IPS DF 6.9 (cell line): ENCODE measurements at regions not wholly inside any gene's neighbourhood (a gene's known extent, or its start where the extent isn't known, plus 50 kb on each side); places are given as distances from the start of the nearest gene placed in this dataset.

Experiments
- DNase-seq: peaks from one replicate; pipeline ENCODE4 v3.0.0-alpha.2; 2013; ENCODE audit warnings: low read depth, low spot score
- H3K27ac ChIP-seq: one replicate; pipeline ENCODE4 v1.5.1; 2013; ENCODE audit warnings: low read length, control low read depth
- H3K27me3 ChIP-seq: 2 replicates; pipeline ENCODE4 v1.6.1; 2013; ENCODE audit warnings: mild to moderate bottlenecking, low read length; ENCODE audit not compliant: control insufficient read depth, insufficient read depth
- H3K36me3 ChIP-seq: 2 replicates; pipeline ENCODE4 v1.6.1; 2013; ENCODE audit warnings: low read length; ENCODE audit not compliant: control insufficient read depth, insufficient read depth
- H3K4me1 ChIP-seq: 2 replicates; pipeline ENCODE4 v1.6.1; 2013; ENCODE audit warnings: low read length; ENCODE audit not compliant: control insufficient read depth, insufficient read depth
- H3K4me3 ChIP-seq: 2 replicates; pipeline ENCODE4 v1.5.1; 2013; ENCODE audit warnings: mild to moderate bottlenecking, low read length
- H3K9me3 ChIP-seq: 2 replicates; pipeline ENCODE4 v1.6.1; 2013; ENCODE audit warnings: low read length, inconsistent platforms; ENCODE audit not compliant: control insufficient read depth, insufficient read depth
- WGBS: extraction: QIAGEN DNeasy Blood & Tissue Kit; methylation state at CpG from one replicate; pipeline ENCODE4 v1.1.7; 2013; ENCODE audit warnings: mixed read lengths, missing lambda C conversion rate; ENCODE audit not compliant: insufficient read length, insufficient coverage; 5-methylcytosine and 5-hydroxymethylcytosine counted together

GRCh38 chr6:6915813-6916547, 191.8 kb upstream of the RREB1 start:
- Histone ChIP-seq H3K36me3 (no peaks in the 10 kb centered on the region), H3K9me3 (no peaks in the 10 kb centered on the region), H3K27me3 (no peaks in the 10 kb centered on the region), H3K4me3 (no peak overlapping the region), H3K27ac (no peak overlapping the region), H3K4me1 (no peaks in the 10 kb centered on the region)
- WGBS: 100% methylated on average over 2 of the region's 9 CpGs
- DNase-seq: no peak

- Histone ChIP-seq H3K27ac (no peak overlapping the region), H3K4me3 (no peak overlapping the region), H3K36me3 (no peaks in the 10 kb centered on the region), H3K27me3 (no peaks in the 10 kb centered on the region), H3K9me3 (no peaks in the 10 kb centered on the region), H3K4me1 (no peaks in the 10 kb centered on the region)
- no CpG with 5 or more reads among the region's 6 CpGs for WGBS
- DNase-seq: no peak
Measured at GRCh38 chr6:6916598-6916997, 191.2 kb upstream of the RREB1 start.

- Histone ChIP-seq H3K9me3 (no peaks in the 10 kb centered on the region), H3K4me3 (no peak overlapping the region), H3K27ac (no peak overlapping the region), H3K4me1 (no peaks in the 10 kb centered on the region), H3K36me3 (no peaks in the 10 kb centered on the region), H3K27me3 (no peaks in the 10 kb centered on the region)
- DNase-seq: no peak
- WGBS: no CpG with 5 or more reads among the region's 12 CpGs
Measured at GRCh38 chr6:6918216-6918983, 189.4 kb upstream of the RREB1 start.

- no peaks in the 10 kb centered on the region for H3K4me1 ChIP-seq
- DNase-seq: no peak
- no peaks in the 10 kb centered on the region for H3K9me3 ChIP-seq
- WGBS: no CpG with 5 or more reads among the region's 2 CpGs
- H3K27me3 ChIP-seq: no peaks in the 10 kb centered on the region
- no peaks in the 10 kb centered on the region for H3K36me3 ChIP-seq
- no peak overlapping the region for H3K27ac ChIP-seq
- H3K4me3 ChIP-seq: no peak overlapping the region
Measured at GRCh38 chr6:6919173-6919572, 188.6 kb upstream of the RREB1 start.

- no peaks in the 10 kb centered on the region for H3K9me3 ChIP-seq
- no peak overlapping the region for H3K4me3 ChIP-seq
- H3K27ac ChIP-seq: no peak overlapping the region
- no peak for DNase-seq
- WGBS: no CpG with 5 or more reads among the region's 9 CpGs
- no peaks in the 10 kb centered on the region for H3K4me1 ChIP-seq
- no peaks in the 10 kb centered on the region for H3K27me3 ChIP-seq
- H3K36me3 ChIP-seq: no peaks in the 10 kb centered on the region
Measured at GRCh38 chr6:6920114-6920986, 187.4 kb upstream of the RREB1 start.

- WGBS: no CpG with 5 or more reads among the region's 7 CpGs
- no peaks in the 10 kb centered on the region for H3K9me3 ChIP-seq
- no peaks in the 10 kb centered on the region for H3K27me3 ChIP-seq
- no peak overlapping the region for H3K27ac ChIP-seq
- no peaks in the 10 kb centered on the region for H3K36me3 ChIP-seq
- DNase-seq: no peak
- H3K4me3 ChIP-seq: no peak overlapping the region
- no peaks in the 10 kb centered on the region for H3K4me1 ChIP-seq
Measured at GRCh38 chr6:6920987-6921313, 186.8 kb upstream of the RREB1 start.

- no peaks in the 10 kb centered on the region for H3K9me3 ChIP-seq
- H3K4me3 ChIP-seq: no peak overlapping the region
- no peak for DNase-seq
- H3K4me1 ChIP-seq: no peaks in the 10 kb centered on the region
- no peak overlapping the region for H3K27ac ChIP-seq
- no peaks in the 10 kb centered on the region for H3K36me3 ChIP-seq
- no peaks in the 10 kb centered on the region for H3K27me3 ChIP-seq
- no CpG with 5 or more reads among the region's 1 CpG for WGBS
Measured at GRCh38 chr6:6922166-6922565, 185.6 kb upstream of the RREB1 start.

- H3K4me3 ChIP-seq: no peak overlapping the region
- DNase-seq: no peak
- no peaks in the 10 kb centered on the region; the same call in 1 of the 2 replicates for H3K4me1 ChIP-seq
- no peaks in the 10 kb centered on the region for H3K36me3 ChIP-seq
- H3K9me3 ChIP-seq: no peaks in the 10 kb centered on the region
- no CpG with 5 or more reads among the region's 5 CpGs for WGBS
- no peak overlapping the region for H3K27ac ChIP-seq
- H3K27me3 ChIP-seq: no peaks in the 10 kb centered on the region
Measured at GRCh38 chr6:6923605-6924004, 184.2 kb upstream of the RREB1 start.

- no CpG with 5 or more reads among the region's 5 CpGs for WGBS
- H3K4me1 ChIP-seq: no peaks in the 10 kb centered on the region; the same call in 1 of the 2 replicates
- H3K27me3 ChIP-seq: no peaks in the 10 kb centered on the region
- no peak overlapping the region for H3K27ac ChIP-seq
- no peak overlapping the region for H3K4me3 ChIP-seq
- H3K9me3 ChIP-seq: no peaks in the 10 kb centered on the region
- DNase-seq: no peak
- no peaks in the 10 kb centered on the region for H3K36me3 ChIP-seq
Measured at GRCh38 chr6:6924708-6925107, 183.1 kb upstream of the RREB1 start.

GRCh38 chr6:6925391-6926164, 182.2 kb upstream of the RREB1 start:
- Histone ChIP-seq H3K4me1 (no peaks in the 10 kb centered on the region; the same call in 1 of the 2 replicates), H3K27ac (no peak overlapping the region), H3K27me3 (no peaks in the 10 kb centered on the region), H3K36me3 (no peaks in the 10 kb centered on the region), H3K9me3 (no peaks in the 10 kb centered on the region), H3K4me3 (no peak overlapping the region)
- no CpG with 5 or more reads among the region's 10 CpGs for WGBS
- no peak for DNase-seq
